Stomach smooth muscle (tissue), 2 donors: ENCODE measurements at regions not wholly inside any gene's neighbourhood (a gene's known extent, or its start where the extent isn't known, plus 50 kb on each side); places are given as distances from the start of the nearest gene placed in this dataset.

Experiments used
- H3K27ac ChIP-seq: one replicate; pipeline ENCODE4 v1.7.0; 2013; ENCODE audit warnings: mild to moderate bottlenecking, low read length, inconsistent platforms
- H3K27me3 ChIP-seq, 2 donors: one replicate each; pipeline ENCODE4 v1.7.0; 2013; ENCODE audit warnings: low read length in 2 of 2; ENCODE audit not compliant: insufficient read depth in 2 of 2, control insufficient read depth in 1 of 2
- H3K36me3 ChIP-seq, 2 donors: one replicate each; pipeline ENCODE4 v1.7.0; 2013; ENCODE audit warnings: low read length in 2 of 2; ENCODE audit not compliant: control insufficient read depth in 2 of 2, insufficient read depth in 2 of 2
- H3K4me1 ChIP-seq: one replicate; pipeline ENCODE4 v1.7.0; 2013; ENCODE audit warnings: low read length; ENCODE audit not compliant: control insufficient read depth, insufficient read depth
- H3K4me3 ChIP-seq, 2 donors: one replicate each; pipeline ENCODE4 v1.7.0; 2013; ENCODE audit warnings: low read length in 2 of 2
- H3K9ac ChIP-seq, 2 donors: one replicate each; pipeline ENCODE4 v1.7.0; 2013; ENCODE audit warnings: low read length in 2 of 2, mild to moderate bottlenecking in 1 of 2
- H3K9me3 ChIP-seq, 2 donors: one replicate each; pipeline ENCODE4 v1.7.0; 2013; ENCODE audit warnings: low read length in 2 of 2; ENCODE audit not compliant: control insufficient read depth in 2 of 2
- donor health status: healthy.
- donor health status: Pancreatic carcinoma.

DNA sequence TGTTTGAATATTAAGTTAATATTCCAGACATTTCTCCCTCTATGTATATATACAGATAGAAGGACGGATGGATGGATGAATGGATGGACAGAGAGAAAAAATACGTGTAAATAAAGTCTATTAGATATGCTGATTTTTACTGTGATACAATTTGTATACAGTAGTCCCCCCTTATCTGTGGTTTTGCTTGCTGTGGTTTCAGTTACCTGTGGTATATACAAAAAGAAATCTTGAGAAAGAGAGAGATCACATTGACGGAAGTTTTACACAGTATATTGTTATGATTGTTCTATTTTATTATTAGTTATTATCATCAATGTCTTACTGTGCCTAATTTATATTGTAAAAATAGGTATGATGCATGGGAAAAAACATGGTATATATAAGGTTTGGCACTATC lies 290.2 kb downstream of the UTRN start:
- Histone ChIP-seq H3K9me3 (no peaks in the 10 kb centered on the region), H3K4me3 (no peak overlapping the region)

GRCh38 chr6:144576871-144577270 lies 291.7 kb downstream of the UTRN start:
- Histone ChIP-seq H3K4me1 (no peaks in the 10 kb centered on the region), H3K36me3 (peaks cover 0 to 2% of the 10 kb centered on the region in 2 donors), H3K27ac (no peak overlapping the region), H3K9me3 (no peaks in the 10 kb centered on the region), H3K9ac (peak overlapping the region; percentile 29 to 43), H3K4me3 (peak overlapping the region in 1 of 2 donors; percentile 54), H3K27me3 (no peaks in the 10 kb centered on the region)

More for the DNA sequence above, 290.2 kb downstream of the UTRN start:
- Histone ChIP-seq H3K36me3 (peaks cover 0 to 2% of the 10 kb centered on the region in 2 donors), H3K4me1 (no peaks in the 10 kb centered on the region), H3K9ac (no peak overlapping the region), H3K27me3 (no peaks in the 10 kb centered on the region), H3K27ac (no peak overlapping the region)

GRCh38 chr6:144578385-144579350 lies 293.5 kb downstream of the UTRN start:
- Histone ChIP-seq H3K9me3 (no peaks in the 10 kb centered on the region), H3K9ac (no peak overlapping the region), H3K27ac (no peak overlapping the region), H3K4me1 (peaks cover 6% of the 10 kb centered on the region), H3K36me3 (peaks cover 0 to 2% of the 10 kb centered on the region in 2 donors), H3K4me3 (no peak overlapping the region), H3K27me3 (no peaks in the 10 kb centered on the region)

DNA sequence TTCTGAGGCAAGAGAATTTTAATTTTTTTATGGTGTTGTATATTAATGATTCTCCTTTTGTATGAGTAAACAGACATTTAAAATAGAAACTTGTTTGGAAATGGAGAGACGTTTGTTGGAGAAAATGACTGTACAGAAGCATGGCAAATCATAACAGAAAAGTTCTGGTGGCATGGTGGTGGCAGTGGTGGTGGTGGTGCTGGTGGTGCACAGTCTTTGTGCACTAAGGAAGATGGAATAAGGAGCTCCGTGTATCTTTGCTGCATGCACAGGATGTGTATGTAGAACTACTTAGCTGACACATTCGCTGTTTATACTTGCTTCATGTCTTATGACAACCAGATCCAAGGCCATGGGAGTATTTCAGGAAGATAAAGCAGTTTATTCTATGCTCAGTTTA lies 294.9 kb downstream of the UTRN start:
- H3K27ac ChIP-seq, result no peak overlapping the region
- no peak overlapping the region for H3K9ac ChIP-seq
- H3K27me3 ChIP-seq, result no peaks in the 10 kb centered on the region
- H3K4me3 ChIP-seq, result no peak overlapping the region
- no peaks in the 10 kb centered on the region for H3K9me3 ChIP-seq
- H3K4me1 ChIP-seq, result peaks cover 6% of the 10 kb centered on the region
- peaks cover 0 to 2% of the 10 kb centered on the region in 2 donors for H3K36me3 ChIP-seq

- Histone ChIP-seq H3K9ac (no peak overlapping the region), H3K27ac (no peak overlapping the region), H3K4me3 (no peak overlapping the region), H3K27me3 (no peaks in the 10 kb centered on the region), H3K4me1 (peaks cover 6% of the 10 kb centered on the region), H3K36me3 (peaks cover 0 to 2% of the 10 kb centered on the region in 2 donors), H3K9me3 (no peaks in the 10 kb centered on the region)
Observed at GRCh38 chr6:144580771-144581170, 295.6 kb downstream of the UTRN start.

DNA sequence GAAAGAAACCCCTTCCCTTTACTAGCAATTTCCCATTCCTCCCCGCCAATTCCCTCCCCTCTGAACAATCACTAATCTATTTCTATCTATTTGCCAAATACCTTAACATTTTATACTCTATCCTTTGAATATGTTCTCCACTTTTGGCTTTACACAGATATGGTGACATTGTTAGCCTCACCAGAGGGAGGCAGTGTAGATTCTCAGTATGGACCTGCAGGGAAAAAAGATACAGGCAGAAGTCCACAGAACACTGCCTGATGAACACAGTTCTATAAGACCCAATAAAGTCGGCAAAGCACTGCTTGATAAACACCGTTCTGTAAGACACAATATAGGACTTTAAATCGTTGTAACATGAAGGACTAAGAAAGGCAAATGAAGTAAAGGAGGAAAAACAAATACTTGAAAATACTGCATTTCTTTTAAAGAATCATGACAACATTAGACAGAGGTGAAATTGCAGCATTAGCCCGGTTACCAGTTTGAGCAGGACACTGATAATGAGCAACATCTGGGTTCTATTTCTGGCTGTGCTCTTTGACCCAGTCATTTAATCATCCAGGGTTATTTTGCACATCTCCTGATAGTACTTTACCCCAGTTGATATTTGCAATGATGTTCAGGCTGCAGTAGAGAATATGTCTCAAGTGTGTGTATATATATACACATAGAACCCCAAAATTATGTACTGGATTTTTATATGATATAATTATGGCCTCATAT lies 296.8 kb downstream of the UTRN start:
- H3K27ac ChIP-seq, result no peak overlapping the region
- H3K36me3 ChIP-seq, result peaks cover 0 to 1% of the 10 kb centered on the region in 2 donors
- H3K9ac ChIP-seq, result no peak overlapping the region
- no peak overlapping the region for H3K4me3 ChIP-seq
- no peaks in the 10 kb centered on the region for H3K9me3 ChIP-seq
- H3K27me3 ChIP-seq, result no peaks in the 10 kb centered on the region
- H3K4me1 ChIP-seq, result peaks cover 6% of the 10 kb centered on the region

DNA sequence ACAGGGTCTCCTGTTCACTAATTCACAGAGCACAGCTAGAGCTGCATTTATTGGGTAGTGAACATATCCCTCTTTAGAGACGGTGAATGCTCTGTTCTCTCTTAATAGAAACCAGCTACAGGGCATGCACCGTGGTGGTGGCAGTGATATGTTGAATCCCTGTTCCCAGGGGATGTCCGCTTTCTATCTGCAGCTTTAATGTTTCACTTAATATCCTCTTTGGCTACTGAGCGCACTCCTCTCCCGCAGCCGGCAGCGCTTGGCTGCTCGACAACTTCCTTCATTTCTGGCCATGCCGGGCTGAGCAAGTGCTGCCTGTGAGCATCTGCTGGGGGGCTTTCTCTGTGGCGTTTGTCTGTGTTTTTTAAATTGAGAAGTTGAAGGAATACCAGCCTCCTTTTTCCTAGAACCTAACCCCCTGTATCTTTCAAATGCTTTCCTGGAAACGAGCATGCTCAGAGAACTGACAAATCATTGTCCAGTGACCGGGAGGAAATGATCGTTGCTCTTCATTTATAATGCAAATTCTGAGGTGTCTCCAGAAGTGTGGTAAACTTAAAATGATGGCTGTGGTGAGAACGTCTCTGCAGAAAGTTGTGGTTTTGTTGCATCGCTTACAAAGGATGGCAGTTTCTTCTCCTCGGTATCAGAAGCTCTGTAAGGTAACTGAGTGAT lies 297.9 kb downstream of the UTRN start:
- Histone ChIP-seq H3K36me3 (peaks cover 0 to 5% of the 10 kb centered on the region in 2 donors), H3K4me3 (peak overlapping the region; percentile 20 to 66), H3K4me1 (peaks cover 6% of the 10 kb centered on the region), H3K9me3 (no peaks in the 10 kb centered on the region), H3K9ac (no peak overlapping the region), H3K27ac (no peak overlapping the region), H3K27me3 (no peaks in the 10 kb centered on the region)

- no peak overlapping the region for H3K9ac ChIP-seq
- H3K4me3 ChIP-seq, result peak overlapping the region; percentile 20 to 66
- H3K4me1 ChIP-seq, result peaks cover 6% of the 10 kb centered on the region
- H3K27me3 ChIP-seq, result no peaks in the 10 kb centered on the region
- H3K9me3 ChIP-seq, result no peaks in the 10 kb centered on the region
- no peak overlapping the region for H3K27ac ChIP-seq
- H3K36me3 ChIP-seq, result peaks cover 0 to 5% of the 10 kb centered on the region in 2 donors
Observed at GRCh38 chr6:144583614-144583954, 298.4 kb downstream of the UTRN start.

GRCh38 chr6:144585217-144585814 lies 300.2 kb downstream of the UTRN start:
- Histone ChIP-seq H3K9me3 (no peaks in the 10 kb centered on the region), H3K27ac (no peak overlapping the region), H3K36me3 (peaks cover 0 to 5% of the 10 kb centered on the region in 2 donors), H3K27me3 (no peaks in the 10 kb centered on the region), H3K4me1 (peaks cover 6% of the 10 kb centered on the region), H3K4me3 (no peak overlapping the region), H3K9ac (no peak overlapping the region)

DNA sequence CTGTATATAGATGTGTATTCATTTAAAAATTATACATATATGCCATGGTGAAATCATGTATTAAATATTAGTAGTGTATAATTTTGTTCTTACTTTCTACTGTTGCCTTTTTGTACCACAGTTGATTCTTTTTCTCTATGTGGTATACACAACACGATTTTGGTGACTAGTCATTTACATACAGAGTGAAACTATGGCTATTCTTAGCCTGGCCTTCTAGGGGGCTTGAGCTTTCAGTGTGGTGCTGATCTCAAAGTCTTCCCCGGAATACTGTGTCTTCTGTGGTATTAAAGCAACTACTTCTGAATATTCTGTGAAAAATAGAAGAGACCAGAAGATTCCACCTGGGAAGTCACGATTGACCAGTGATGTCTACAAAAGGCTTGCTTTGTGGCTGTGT lies 301.9 kb downstream of the UTRN start:
- H3K4me3 ChIP-seq, result no peak overlapping the region
- no peaks in the 10 kb centered on the region for H3K9me3 ChIP-seq
- H3K36me3 ChIP-seq, result peaks cover 0 to 5% of the 10 kb centered on the region in 2 donors
- peaks cover 6% of the 10 kb centered on the region for H3K4me1 ChIP-seq
- no peak overlapping the region for H3K27ac ChIP-seq
- no peak overlapping the region for H3K9ac ChIP-seq
- no peaks in the 10 kb centered on the region for H3K27me3 ChIP-seq
